Ovary (tissue), 7 donors: ENCODE measurements at regions not wholly inside any gene's neighbourhood (a gene's known extent, or its start where the extent isn't known, plus 50 kb on each side); places are given as distances from the start of the nearest gene placed in this dataset.

ENCODE experiments used
- DNase-seq, 5 donors: peaks; one replicate each; pipeline ENCODE4 v3.0.0-alpha.2; 2019 to 2020
- H3K27ac ChIP-seq, 2 donors: fragments of 200-600 bp; one replicate each; pipeline versions ENCODE4 v1.5.1 to v1.8.0; 2019 to 2022
- H3K27me3 ChIP-seq: fragments of 200-600 bp; one replicate; pipeline ENCODE4 v1.8.0; 2022
- H3K36me3 ChIP-seq: fragments of 200-600 bp; sonication (generic); one replicate; pipeline ENCODE4 v1.5.1; 2019
- H3K4me1 ChIP-seq: one replicate; pipeline ENCODE4 v1.8.1; 2013; ENCODE audit warnings: mild to moderate bottlenecking, moderate library complexity; ENCODE audit not compliant: insufficient read depth
- H3K4me3 ChIP-seq: fragments of 200-600 bp; sonication (generic); one replicate; pipeline ENCODE4 v1.5.1; 2017
- H3K9me3 ChIP-seq, 2 donors: fragments of 200-600 bp in 1 of 2; sonication (generic) in 1 of 2; one replicate each; pipeline versions ENCODE4 v1.5.1 to v1.8.1; 2013 to 2019; ENCODE audit warnings: mild to moderate bottlenecking in 1 of 2, moderate library complexity in 1 of 2
- CTCF ChIP-seq, 3 donors: fragments of 450-650 bp in 2 of 3; fragments of 200-600 bp in 1 of 3; IDR thresholded peaks; one replicate each; pipeline versions ENCODE4 v1.5.1 to v1.8.0; 2016 to 2022; ENCODE audit warnings: antibody characterized with exemption in 3 of 3, mild to moderate bottlenecking in 1 of 3
- EP300 ChIP-seq: sonication (generic); formaldehyde crosslinking; IDR thresholded peaks from one replicate; pipeline ENCODE4 v1.6.1; 2017; ENCODE audit warnings: antibody characterized with exemption
- POLR2A ChIP-seq: fragments of 450-650 bp; IDR thresholded peaks from one replicate; pipeline ENCODE4 v1.6.1; 2017; ENCODE audit warnings: antibody characterized with exemption, mild to moderate bottlenecking, moderate library complexity
- WGBS, 3 donors: extraction: QIAGEN DNeasy Blood & Tissue Kit in 1 of 3; methylation state at CpG; one replicate each; pipeline versions ENCODE4 v1.1.5 to v1.1.7; 2013 to 2017; 5-methylcytosine and 5-hydroxymethylcytosine counted together
- intact Hi-C, 4 donors: fragments of 100-400 bp; cut with DNase I; formaldehyde crosslinking; loops; one replicate each; pipeline versions ENCODE4 v1.11.0 to v1.15.1; 2022 to 2023
- donor health status: DM: no; HTN: no; CAD: no; lungs with moderate emphysema.
- donor health status: DM: no; HTN: no; CAD: no.
- donor health status: Bipolar disorder and iron deficiency.
- donor health status: DM: no; HTN: no; CAD: no.
- donor health status: DM: yes; HTN: yes; CAD: no.

GRCh38 chr12:87155621-87156020 is 873.6 kb downstream of the C12orf50 start:
- no peaks in the 10 kb centered on the region for H3K9me3 ChIP-seq
- H3K4me1 ChIP-seq, result no peaks in the 10 kb centered on the region
- no peaks in the 10 kb centered on the region for H3K27me3 ChIP-seq
- no peak overlapping the region for H3K4me3 ChIP-seq
- intact Hi-C loops, result no loop called here
- no peak for DNase-seq
- no peak overlapping the region for H3K27ac ChIP-seq
- H3K36me3 ChIP-seq, result no peaks in the 10 kb centered on the region
- WGBS, 3 donors, result 68 to 88% (median 84%) methylated on average over 2 of the region's 2 CpGs
- TF ChIP-seq CTCF (IDR thresholded peaks at IDR 0.05) (no peak), POLR2A (no peak), EP300 (no peak)

- WGBS, 3 donors, result 8 to 22% (median 9%) methylated on average over 1 of the region's 1 CpG
- intact Hi-C loops, result no loop called here
These were observed 876.2 kb downstream of the C12orf50 start for GRCh38 chr12:87152841-87153528.

GRCh38 chr12:87152075-87152474 is 877.1 kb downstream of the C12orf50 start:
- H3K27me3 ChIP-seq, result no peaks in the 10 kb centered on the region
- 49 to 50% (median 49%) methylated on average over 2 of the region's 2 CpGs for WGBS, 3 donors
- H3K4me1 ChIP-seq, result no peaks in the 10 kb centered on the region
- no peaks in the 10 kb centered on the region for H3K36me3 ChIP-seq
- no peaks in the 10 kb centered on the region for H3K9me3 ChIP-seq
- no peak overlapping the region for H3K27ac ChIP-seq
- intact Hi-C loops, result no loop called here
- no peak overlapping the region for H3K4me3 ChIP-seq
- no peak for DNase-seq
- TF ChIP-seq POLR2A (no peak), EP300 (no peak), CTCF (IDR thresholded peaks at IDR 0.05) (no peak)

More at GRCh38 chr12:87152841-87153528, 876.2 kb downstream of the C12orf50 start:
- no peak overlapping the region for H3K27ac ChIP-seq
- no peak for TF ChIP-seq POLR2A
- TF ChIP-seq CTCF (IDR thresholded peaks at IDR 0.05), result no peak
- no peak for TF ChIP-seq EP300
- no peaks in the 10 kb centered on the region for H3K4me1 ChIP-seq
- no peak overlapping the region for H3K4me3 ChIP-seq
- DNase-seq, result no peak
- H3K9me3 ChIP-seq, result no peaks in the 10 kb centered on the region
- H3K36me3 ChIP-seq, result no peaks in the 10 kb centered on the region
- no peaks in the 10 kb centered on the region for H3K27me3 ChIP-seq

- Histone ChIP-seq H3K9me3 (no peaks in the 10 kb centered on the region), H3K27ac (no peak overlapping the region), H3K27me3 (no peaks in the 10 kb centered on the region), H3K4me1 (no peaks in the 10 kb centered on the region), H3K4me3 (no peak overlapping the region), H3K36me3 (no peaks in the 10 kb centered on the region)
- 70 to 80% (median 78%) methylated on average over 2 of the region's 2 CpGs for WGBS, 3 donors
- no peak for TF ChIP-seq EP300
- TF ChIP-seq CTCF (IDR thresholded peaks at IDR 0.05), result no peak
- TF ChIP-seq POLR2A, result no peak
- intact Hi-C loops, result no loop called here
- DNase-seq, result no peak
These were observed 878.1 kb downstream of the C12orf50 start for GRCh38 chr12:87150969-87151662.
